Stomach (tissue), 4 donors: ENCODE measurements at regions not wholly inside any gene's neighbourhood (a gene's known extent, or its start where the extent isn't known, plus 50 kb on each side); places are given as distances from the start of the nearest gene placed in this dataset.
"Not testable (repeated sequence)": the region's sequence is repeated elsewhere in the genome, so short reads cannot be mapped to it uniquely, and the experiment has no call there.

Source experiments
- POLR2A ChIP-seq, 4 donors: fragments of 450-650 bp; IDR thresholded peaks; one replicate each; pipeline ENCODE4 v1.6.1; 2016; ENCODE audit warnings: antibody characterized with exemption in 4 of 4, control low read depth in 2 of 4, mild to moderate bottlenecking in 1 of 4, moderate library complexity in 1 of 4
- POLR2AphosphoS5 ChIP-seq, 3 donors: sonication (generic); formaldehyde crosslinking; IDR thresholded peaks; one replicate each; pipeline ENCODE4 v1.6.1; 2016; ENCODE audit warnings: antibody characterized with exemption in 3 of 3
- TF ChIP-seq, protein P1 (sequence below), 7 experiments: fragments of 450-650 bp in 4 of 7; fragments of 200-600 bp in 3 of 7; sonication (generic) in 3 of 7; IDR thresholded peaks; one replicate each; pipeline ENCODE4 v1.5.1; 2016 to 2019; ENCODE audit warnings: antibody characterized with exemption in 7 of 7, control low read depth in 2 of 7, mild to moderate bottlenecking in 1 of 7

- TF ChIP-seq, protein P1, sequence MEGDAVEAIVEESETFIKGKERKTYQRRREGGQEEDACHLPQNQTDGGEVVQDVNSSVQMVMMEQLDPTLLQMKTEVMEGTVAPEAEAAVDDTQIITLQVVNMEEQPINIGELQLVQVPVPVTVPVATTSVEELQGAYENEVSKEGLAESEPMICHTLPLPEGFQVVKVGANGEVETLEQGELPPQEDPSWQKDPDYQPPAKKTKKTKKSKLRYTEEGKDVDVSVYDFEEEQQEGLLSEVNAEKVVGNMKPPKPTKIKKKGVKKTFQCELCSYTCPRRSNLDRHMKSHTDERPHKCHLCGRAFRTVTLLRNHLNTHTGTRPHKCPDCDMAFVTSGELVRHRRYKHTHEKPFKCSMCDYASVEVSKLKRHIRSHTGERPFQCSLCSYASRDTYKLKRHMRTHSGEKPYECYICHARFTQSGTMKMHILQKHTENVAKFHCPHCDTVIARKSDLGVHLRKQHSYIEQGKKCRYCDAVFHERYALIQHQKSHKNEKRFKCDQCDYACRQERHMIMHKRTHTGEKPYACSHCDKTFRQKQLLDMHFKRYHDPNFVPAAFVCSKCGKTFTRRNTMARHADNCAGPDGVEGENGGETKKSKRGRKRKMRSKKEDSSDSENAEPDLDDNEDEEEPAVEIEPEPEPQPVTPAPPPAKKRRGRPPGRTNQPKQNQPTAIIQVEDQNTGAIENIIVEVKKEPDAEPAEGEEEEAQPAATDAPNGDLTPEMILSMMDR (IDR thresholded peaks at IDR 0.05) = not testable (repeated sequence)
- not testable (repeated sequence) for TF ChIP-seq POLR2A, POLR2AphosphoS5 (IDR thresholded peaks at IDR 0.05)
These were observed 49.9 kb upstream of the CHD2 start for GRCh38 chr15:92850218-92850617.
